HT-29 (cell line): ENCODE measurements at regions not wholly inside any gene's neighbourhood (a gene's known extent, or its start where the extent isn't known, plus 50 kb on each side); places are given as distances from the start of the nearest gene placed in this dataset.

Experiments
- DNase-seq: peaks from one replicate; pipeline ENCODE4 v3.0.0-alpha.2; 2015; ENCODE audit warnings: low spot score

DNA sequence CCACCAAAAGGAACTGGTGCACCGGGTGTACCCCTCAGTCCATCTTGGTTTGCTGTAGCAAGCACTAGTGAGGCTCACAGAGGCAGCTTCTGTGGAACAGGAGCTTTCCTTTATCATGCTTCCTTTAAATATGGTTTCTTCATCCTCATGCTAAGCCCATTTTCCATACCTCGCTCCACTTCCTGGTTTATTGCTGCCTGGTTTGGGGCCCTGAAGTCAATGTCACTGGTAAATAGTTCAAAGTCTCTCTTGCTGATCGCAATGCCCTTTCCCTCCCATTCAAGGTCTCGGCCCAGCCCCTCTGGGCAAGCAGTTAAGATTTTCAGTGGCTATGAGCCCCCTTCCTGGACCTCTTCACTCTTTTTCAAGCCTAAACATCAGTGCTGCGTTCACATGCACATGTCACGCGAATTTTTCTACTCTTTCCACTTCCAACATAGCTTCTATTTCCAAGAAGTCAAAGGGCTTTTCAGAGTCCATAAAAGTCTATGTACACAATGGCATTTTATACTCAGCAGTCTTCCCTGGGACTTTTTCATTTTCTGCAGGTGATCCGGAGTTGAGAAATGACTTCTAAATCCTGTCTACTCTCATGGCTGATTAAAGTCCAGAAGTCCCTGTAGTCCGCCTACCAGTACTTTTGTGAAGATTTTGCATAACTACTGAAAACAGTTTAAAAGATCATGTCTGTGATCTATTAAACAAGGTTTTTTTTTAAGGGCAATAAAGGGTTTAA, 323.8 kb upstream of the ZFHX3 start:
- DNase-seq = no peak

DNA sequence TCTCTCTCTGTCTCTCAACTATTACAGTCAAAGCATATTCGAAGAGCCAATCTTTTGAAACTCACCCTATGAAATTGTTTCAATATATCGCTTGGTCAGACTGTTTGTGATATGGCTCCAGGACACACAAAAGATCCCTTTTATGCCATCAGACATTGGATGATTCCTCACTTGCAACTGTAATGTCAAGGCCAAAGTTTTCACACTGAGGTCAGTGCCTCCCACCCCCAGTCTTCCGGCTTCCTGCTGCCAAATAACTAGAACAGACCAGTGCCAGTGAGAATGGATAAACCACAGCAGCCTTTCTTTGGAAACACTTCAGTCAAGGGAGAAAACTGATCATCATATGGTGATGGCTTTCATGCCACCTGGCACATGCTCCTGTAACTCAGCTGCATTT, 321.9 kb upstream of the ZFHX3 start:
- DNase-seq = no peak

DNA sequence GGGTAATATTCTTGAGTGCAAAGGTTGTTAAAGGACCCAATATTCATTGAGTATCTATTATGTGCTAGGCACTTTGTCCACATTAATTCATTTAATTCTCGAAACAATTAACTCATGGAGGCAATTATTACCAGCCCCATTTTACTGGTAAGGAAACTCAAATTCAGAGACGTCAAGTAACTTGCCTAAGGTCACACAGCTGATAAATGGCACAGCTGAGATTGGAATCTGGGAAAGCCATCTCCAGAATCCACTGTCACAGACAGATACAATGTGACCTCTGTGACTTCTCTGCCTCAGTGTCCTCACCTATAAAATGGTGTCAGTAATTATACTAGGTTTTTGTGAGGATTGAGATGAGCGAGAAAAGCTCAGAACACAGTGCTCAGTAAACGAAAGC, 320.8 kb upstream of the ZFHX3 start:
- DNase-seq = no peak

DNA sequence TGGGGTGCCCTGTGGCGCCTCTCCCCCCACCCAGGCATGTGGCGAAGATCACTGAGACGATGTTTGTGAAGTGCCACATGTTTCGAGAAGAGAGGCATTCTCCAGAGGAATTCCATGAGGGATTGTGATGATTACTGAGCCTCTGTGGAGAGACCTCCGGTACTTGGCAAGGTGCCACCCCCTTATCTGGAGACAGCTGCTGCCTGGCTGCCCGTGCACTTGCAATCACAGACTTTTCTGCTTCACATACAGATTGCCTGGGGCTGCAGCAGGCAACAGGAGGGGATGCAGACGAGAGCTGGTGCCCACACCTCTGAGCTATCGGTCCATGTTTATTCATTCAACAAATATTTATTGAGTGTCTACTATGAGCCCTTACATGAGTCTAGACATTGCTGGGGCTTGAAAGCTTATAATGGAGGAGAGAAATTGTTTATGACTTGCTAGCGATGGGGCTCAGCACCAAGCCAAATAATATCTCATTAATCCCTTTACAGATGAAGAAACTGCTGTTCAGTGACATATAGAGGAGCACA, 317.2 kb upstream of the ZFHX3 start:
- no peak for DNase-seq

DNA sequence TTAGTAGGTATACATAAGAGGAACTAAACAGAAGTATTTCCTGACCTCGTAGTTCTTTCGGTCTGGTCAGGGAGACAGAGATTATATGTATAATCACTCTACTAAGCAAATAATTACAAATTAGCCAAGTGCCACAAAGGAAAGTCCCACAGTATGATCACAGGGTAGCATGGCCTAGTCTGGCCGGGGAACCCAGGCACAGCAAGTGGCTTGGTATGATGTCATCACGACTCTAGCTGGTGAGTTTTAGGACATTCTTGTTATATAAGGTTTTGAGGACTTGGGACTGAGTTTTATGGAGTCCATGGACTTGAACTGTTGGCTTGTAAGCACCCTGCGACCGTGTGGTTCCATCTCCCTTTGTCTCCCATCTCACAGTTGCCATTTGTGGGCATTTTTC, 316.5 kb upstream of the ZFHX3 start:
- DNase-seq = no peak

DNA sequence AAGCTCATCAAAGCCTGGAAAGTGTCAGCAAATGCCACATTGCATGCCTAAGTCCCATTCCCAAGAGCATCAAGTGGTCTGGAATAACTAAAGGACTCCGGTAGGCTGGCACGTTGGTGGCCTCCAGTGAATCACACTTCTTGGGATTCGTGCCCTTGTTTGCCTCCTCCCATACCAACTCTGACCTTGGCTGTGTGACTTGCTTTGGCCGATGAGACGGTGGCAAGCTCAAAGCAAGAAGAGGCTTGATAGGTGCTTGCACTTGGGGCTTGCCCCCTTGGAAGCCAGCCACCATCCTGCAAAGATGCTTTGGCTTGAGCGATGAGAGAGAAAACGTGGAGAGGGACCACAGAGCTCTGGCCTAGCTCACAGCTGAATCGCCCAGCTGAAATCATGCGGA, 313.1 kb upstream of the ZFHX3 start:
- no peak for DNase-seq

DNA sequence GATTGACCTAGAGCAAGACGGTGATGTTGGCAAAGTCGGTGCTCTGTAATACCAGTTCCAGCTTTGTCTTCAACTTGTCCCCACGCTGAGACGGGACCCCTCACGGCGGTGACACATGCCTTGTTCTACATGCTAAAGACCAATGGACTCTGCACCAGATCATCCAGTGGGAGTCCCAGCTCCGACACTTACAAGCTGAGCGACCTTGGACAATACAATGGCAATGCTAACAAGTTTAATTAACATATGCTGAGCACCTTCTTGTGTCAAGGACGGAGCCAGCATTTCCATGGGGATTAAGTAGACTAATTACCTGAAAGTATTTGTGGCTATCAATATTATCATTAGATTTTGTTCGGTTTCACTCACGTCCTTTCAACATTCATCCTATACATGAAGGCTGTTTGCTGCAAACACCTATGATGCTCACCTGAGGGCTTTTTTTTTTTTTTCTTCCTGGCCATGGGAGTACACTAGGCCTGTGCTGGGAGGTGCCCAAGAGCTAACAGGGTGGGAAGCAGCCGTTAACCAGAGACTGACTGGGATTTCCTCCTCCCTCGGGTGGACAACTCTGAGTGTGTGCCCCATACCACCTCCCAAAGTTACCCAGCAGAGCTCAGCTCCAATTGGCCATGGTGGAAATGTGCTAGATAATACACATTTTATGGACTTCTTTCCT, 308.6 kb upstream of the ZFHX3 start:
- no peak for DNase-seq

DNA sequence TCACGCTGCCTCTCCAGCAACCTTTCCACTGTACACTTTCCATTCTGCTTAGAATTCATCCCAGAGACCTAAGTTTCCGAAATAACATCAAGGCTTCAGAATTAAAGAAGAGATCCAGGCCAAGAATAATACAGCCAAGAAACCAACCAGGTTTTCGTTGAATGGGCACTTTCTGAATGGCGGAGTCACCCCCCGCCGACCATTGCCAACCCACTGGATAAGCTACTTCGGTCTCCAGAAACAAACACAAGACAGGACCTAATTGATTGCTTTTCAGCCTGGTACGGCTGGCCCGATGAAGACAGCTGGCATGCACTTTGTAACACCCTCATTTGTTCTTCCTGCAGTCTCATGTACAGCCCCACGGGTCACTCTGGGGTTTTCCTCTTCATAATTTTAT, 308.1 kb upstream of the ZFHX3 start:
- no peak for DNase-seq

DNA sequence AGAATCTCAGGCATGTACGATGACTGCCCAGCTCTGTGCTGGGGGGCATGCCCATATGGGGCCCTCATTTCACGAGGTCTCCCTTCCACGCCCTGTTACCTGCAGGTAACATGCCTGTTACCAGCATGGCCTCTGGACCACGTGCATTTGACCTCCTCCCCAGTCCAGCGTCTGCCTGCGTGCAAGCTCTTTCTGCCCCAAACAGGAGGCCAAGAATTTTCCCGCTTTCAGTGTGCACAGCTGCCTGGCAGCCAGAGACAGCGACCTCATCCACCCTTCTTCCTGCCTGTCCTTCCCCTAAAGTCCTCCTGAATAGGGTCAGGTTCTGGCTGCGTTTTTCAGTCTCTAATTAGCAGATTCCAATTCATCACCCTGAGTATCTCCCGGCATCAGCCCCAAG, 306.5 kb upstream of the ZFHX3 start:
- DNase-seq = no peak

DNA sequence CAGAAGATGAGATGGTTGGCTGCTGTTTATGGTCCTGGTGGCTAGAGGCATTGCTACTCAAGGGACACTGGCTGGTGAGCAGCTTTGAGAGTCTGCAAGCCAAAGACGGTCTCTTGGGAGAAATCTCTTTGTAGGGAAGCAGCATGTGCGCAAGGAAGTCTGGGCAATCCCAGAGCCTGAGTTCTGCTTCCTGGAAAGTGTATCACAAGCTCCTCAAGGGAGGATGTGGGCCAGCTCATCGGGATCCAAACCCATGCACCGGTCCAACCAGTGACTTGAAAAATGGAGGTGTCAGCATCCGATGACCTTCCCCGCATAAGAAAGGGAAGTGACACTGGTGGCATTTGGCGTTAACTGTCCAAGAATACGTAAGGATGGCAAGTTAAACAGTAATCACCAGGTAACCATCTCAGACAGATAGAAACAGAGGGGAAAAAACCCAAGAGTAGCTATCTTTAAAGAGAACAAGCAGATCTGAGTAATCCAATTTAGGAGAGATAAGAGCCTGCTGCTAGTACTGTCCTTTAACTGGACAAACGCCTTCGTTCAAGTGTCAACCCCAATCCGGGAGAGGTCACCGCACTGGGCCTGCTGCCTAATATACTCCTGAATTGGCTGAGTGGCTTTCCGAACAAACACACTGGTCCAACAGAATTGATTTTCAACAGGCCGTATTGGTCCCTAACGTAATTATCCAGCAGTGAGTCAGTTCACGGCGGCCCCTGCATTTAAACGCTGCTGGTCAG, 303.0 kb upstream of the ZFHX3 start:
- DNase-seq = no peak

DNA sequence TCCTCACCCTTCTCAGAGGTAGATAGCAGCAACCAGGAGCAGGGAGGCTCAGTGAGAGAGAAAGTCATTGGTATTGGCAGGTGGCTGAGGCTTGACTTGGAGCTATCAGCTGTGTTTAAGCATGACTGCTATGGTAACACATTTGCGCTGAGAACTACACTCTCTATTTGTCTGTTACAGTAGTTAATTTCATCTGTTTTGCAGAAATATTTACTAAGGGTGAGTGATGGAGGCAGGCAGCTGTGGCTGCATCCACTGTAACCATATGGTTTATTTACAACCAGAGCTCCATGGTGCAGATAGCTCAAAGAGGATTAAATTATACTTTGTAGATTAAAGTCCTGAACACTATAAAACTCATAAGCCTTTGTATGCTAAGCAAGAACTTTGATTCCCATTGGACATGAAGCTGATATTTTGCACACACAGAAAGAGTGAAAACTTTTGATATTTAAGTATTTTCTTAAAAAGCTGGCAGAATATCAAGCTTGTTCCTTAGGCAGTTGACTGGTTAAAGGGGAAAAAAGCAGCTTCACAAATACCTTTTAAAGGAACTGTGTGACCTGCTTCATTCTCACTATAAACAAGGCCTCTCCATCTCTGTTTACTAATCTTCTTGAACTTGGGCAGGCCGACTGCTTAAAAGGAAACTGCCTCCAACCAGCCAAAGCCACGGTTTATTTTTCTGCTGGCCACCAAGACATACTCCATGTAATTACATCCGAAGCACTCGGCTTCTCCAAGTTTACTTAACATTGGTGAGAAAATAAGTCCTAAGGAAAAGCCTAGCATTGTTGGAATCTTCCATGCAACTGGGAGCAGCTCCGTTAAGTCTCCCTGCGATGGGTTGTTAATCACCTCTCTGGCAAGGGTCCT, 299.8 kb upstream of the ZFHX3 start:
- DNase-seq = no peak

DNA sequence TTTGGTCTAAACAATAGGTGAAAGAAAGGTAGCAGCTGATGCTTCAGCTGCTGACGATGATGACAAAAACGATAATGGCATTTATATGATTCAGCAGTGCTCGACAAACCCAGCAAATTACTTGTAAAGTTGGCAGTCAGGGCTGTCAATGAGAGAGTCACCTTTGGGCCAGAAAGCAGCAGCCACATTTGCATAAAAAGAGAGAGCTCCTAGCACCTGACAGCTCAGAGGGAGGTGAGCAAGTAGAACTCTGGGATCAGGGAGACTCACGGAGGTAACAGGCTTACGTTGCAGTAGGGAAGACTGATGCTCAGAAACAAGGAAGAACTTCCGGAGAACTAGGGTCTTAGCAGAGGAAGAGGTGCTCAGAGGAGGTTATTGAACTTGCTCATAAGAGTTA, 291.9 kb upstream of the ZFHX3 start:
- DNase-seq = no peak

DNA sequence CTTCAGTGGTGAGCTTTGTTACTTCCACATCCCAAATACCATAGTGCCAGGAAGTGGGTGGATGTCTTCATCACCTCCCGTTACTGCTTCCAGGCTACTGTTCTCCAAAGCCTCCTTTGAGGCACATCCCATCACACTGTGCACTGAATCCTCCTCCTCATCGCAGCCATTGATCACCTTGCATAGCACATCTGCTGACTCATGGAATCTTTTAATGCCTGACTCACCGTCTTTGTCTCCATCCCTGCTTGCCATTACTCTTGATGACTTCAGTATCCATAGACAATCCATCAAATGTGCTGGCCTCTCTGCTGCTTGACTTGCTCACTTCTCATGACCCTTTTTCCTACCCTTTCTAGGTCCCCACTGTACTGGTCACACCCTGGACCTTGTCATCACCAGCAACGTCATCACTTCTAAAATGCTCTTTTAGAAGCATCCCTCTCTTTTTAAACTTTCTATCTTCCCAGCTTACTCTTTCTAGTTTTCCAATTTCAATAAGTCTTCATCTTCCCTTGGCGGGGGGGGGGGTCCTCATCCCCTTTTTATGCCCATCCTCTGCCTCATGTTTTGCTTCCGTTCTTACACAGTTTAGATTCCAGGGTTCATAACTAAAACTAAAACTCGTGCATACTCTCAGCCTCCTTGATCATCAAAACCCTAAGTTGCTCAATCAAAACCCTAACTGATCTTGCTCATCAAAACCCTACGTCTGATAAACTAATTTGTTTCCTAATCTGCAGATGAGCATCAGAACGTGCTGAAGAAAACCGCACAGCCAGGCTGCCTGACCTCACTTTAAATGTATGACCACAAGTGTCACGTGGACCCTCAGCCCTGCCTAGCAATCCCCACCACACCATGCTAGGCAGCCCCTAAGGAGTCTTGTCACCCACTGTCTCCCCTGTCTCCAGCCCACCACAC, 289.7 kb upstream of the ZFHX3 start:
- no peak for DNase-seq

DNA sequence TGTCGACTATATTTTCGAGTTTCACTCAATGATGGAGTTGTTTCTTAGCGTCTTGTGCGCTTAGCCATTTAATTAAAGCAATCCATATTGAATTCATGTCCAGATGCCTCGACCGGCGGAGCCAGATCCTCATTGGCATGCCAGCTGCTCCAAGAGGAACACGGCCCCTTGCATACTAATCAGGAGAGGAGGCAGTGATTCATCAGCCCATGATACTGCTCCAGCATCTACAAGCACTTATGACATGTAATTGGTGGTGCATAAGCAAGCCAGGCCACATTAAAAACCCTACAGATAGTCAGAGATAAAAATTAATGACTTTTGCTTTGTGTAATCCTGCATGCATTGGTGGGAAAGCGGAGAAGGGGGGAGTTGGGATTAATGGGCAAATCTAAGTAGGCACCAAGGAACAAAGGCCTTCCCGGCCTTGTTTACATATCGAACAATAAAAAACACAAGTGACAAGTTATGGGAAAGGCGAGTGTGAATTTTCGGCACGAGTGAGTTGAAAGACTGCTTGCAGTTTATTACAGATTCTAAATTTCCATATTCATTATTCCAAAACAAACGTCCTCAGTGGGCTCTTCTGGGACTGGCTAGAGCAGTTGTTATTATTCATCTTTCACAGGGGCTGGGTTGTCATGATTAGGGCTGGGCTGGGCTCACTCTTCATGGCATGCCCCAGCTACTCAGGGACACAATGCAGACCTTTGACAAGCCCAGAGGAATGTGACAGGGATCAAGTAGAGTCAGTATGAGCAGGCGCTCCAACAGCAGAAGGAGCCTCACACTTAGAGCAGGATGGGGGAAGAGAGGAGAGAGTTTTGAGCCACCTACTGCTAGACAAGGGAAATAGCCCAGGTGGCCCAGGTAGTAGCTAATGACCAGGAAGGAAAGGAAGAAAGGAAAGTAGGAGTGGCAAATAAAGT, 281.7 kb upstream of the ZFHX3 start:
- DNase-seq = peak; percentile 8

DNA sequence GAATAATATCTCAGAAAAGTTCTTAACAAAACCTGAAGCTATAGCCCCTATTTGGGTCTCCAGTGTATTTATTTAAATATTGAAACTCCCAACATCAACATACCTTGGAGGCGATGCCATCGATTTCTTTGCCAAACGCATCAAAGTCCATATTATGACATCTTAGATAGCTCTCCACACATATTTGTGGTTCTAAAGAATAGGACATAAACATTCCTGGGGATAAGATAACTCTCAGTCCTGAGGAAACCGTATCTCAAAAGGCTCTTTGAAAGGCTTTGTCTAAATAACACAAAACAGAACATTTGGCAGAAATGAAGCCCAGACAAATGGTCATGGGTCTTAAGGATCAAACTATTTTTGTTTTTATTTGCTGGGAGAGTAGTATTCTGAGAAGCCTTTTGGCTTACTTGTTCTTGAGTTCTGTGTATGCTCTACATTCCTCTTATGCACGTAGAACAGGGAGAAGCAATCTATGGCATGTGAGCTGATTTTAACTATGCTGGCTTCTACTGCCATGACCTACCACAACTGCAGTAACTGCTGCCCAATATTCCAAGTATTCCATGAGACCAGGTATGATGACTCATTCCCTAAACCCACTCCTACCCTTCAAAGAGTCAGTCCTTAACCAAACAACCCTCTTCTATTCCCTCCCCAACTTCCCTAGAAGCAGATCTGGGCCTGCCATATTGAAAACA, 279.0 kb upstream of the ZFHX3 start:
- DNase-seq = no peak

DNA sequence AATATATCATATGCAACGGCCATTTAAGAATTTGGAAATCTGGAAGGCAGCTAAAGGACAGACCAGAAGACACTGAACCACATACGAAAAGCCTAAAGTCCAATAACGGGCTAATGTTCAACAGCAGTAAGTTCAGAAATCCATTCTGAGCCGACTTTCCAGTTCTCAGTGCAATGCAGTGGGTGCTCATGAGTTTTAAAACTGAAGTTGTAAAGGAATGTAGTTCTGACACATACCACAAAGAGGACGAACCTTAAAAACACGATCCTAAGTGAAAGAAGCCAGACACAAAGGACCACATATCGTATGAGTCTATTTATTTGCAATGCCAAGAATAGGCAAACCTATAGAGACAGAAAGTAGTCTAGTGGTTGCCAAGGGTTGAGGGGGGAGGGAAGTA, 278.3 kb upstream of the ZFHX3 start:
- no peak for DNase-seq

DNA sequence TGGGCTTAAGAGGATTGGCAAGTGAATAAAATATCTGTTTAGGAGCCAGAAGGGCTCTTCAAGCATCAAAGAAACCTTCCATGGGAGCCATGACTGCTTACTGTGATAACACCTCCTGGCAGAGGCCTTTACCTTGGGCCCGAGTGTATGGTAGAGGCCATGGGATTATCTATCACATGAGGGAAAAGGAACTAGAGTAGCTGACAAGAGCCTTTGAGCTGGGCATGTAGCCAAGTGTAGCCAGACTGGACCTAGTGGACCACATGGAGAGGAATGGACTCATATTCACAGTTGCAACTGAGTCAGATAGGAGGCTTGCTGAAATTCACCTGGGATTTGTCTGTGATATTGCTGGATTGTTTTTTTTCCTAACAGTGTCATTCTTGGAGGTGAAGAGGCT, 276.0 kb upstream of the ZFHX3 start:
- no peak for DNase-seq

DNA sequence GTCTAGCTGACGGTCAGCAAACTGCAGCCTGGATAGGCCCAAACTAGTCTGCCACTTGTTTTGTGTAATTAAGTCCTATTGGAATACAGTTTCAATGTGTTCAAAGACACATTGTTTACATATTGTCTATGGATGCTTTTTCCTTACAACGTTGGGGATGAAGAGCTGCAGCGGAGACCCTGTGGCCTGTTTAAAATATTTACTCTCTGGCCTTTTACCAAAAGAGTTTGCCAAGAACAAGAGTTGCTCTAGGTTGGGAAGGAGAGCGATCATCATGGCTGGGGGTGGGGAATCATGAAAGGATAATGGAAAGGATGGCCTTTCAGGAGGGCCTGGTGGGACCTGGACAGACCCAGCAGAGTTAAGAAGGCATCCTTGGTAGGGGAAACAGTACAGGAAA, 274.9 kb upstream of the ZFHX3 start:
- DNase-seq = no peak

DNA sequence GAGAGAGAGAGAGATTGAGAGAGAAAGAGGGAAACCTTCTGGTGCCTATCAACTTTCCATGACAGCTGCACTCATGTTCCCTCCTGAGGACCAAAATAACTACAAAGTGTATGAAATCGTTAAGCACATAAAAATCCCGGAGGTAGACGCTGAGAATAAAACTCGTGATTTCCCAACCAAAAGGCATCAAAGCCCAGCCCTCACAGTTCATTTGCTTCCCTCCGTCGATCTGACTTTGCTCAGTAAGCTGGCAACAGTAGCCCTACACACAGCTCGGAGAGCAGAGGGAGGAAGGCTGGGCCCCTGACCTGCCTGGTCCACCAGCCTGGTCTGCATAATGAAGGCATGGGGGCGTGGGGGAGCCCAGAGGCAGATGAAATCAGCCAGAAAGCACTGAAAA, 273.9 kb upstream of the ZFHX3 start:
- DNase-seq = no peak
